Muscle of back (tissue), 3 donors: ENCODE measurements at regions not wholly inside any gene's neighbourhood (a gene's known extent, or its start where the extent isn't known, plus 50 kb on each side); places are given as distances from the start of the nearest gene placed in this dataset.

Experiments
- DNase-seq, 3 donors: peaks; one replicate each; pipeline versions ENCODE4 v3.0.0 to v3.0.0-alpha.2; 2013

DNA sequence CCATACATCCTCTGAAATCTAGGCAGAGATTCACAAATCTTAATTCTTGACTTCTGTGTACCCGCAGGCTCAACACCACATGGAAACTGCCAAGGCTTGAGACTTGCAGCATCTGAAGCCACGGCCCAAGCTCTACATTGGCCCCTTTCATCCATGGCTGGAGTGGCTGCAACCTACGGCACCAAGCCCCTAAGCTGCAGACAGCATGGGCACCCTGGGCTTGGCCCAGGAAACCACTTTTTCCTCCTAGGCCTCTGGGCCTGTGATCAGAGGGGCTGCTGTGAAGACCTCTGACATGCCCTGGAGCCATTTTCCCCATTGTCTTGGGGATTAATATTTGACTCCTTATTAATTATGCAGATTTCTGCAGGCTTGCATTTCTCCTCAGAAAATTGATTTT, 457.9 kb downstream of the GRIA2 start:
- DNase-seq, result no peak

GRCh38 chr4:157674699-157675098, 454.2 kb downstream of the GRIA2 start:
- DNase-seq, result peak; percentile 11 to 50 (median 21)

DNA sequence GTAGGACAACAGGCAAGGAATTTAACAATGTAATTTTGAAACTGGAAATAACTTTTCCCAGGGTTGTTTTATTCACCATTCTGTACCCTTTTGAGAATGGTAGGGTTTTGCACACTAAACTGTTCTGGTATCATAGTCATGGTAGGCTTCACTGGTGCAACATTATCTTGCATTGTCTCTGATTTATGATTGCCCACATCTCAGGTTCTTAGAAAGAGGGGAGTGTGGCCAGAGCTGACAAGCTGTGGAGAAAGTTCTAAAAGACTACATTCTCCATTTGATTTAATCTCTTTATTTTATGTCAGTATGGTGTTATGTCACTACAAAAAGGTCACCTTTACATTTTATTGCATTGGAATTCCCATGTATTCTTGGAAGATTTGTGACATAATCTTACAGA, 447.3 kb downstream of the GRIA2 start:
- DNase-seq, result no peak

DNA sequence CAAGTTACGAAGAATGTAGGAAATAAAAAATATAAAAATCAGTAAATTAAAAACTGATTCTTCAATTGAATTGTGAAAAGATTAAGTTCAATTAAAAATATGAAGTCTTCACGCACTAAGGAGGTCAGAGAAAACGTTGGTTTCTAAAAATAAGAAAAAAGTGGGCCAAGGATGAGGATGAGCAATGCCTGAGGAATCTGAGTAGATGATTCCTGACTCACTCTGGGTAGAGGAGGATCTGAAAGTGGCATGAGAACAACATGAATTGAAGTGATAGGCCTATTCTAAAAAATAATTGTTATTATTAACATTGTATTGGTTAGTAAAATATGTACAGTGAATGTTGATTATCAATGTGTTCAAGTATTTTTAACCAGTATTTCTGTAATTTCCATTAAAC, 444.2 kb downstream of the GRIA2 start:
- peak in 1 of 3 donors; percentile 5 for DNase-seq

- DNase-seq, result peak in 1 of 3 donors; percentile 2
These were observed 434.7 kb downstream of the GRIA2 start for GRCh38 chr4:157655096-157655809.

GRCh38 chr4:157643257-157643656, 422.7 kb downstream of the GRIA2 start:
- no peak for DNase-seq

- DNase-seq, result no peak
These were observed 413.5 kb downstream of the GRIA2 start for GRCh38 chr4:157634057-157634456.

DNA sequence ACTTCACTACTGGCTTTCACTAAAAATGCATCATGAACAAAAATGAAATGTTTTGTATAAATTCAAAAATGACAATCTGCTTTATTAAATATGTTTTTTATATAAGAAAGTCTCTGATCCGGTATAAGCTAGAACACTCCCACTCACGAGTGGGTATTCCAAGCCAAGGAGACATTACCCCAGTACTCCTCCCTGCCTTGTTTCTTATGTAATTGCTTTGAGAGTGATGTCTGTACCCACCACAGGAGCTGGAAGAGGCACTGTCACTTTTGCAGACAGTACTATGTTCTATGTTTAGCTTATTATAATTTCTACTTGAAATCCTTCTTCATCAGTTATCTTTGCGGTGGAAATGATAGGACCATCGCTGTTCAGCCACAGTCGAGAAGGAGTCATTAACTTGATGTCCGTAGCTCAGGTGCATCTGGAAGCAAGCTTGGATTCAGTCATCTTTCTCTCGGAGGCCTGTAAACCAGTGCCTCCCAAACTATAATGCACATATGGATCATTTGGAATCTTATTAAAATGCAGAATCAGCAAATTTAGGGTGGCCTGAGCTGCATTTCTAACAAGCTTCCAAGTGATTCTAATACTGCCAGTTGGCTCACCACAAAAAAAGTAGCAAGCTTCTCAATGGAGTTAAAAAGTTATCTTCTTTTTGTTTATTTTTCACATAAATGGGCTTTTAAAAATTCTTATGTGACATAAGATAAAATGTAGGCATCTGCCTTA, 396.4 kb downstream of the GRIA2 start:
- DNase-seq, result no peak

GRCh38 chr4:157607996-157608395, 387.5 kb downstream of the GRIA2 start:
- no peak for DNase-seq

DNA sequence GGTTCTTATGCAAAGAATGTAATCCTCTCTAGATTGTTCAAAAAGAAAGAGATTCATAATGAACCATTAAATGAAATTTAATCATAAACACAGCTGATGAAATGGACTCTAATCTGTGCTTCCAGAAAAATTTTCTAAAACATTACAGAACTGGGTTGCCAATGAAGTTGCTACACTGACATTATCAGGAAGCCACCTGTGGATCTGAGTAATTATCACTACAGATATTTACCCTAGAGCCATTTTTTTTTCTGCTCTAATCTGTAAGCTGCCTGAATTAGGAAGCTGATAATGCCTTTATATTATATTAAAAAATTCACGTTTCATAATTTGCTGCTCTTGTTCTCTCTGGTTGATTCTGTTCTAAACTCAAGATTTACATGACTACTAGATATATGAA, 380.1 kb downstream of the GRIA2 start:
- no peak for DNase-seq

DNA sequence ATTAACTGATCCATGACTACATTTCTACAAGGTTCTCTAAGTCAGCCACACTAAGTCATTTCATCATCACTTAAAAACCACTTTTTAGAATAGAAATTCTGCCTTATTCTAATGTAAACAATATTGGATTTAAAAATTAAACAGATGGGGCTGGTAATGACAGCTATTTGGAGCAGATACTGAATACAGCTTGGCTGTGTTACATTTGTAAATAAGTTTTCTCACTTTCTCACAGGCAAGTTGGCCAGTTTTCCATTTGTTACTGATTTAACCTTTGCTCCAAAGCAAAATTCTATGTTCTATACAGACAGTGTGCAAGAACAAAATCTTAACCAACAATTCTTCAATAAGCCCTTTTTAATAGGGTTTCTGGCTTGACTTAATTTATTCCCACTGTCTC, 370.7 kb downstream of the GRIA2 start:
- peak in 1 of 3 donors; percentile 22 for DNase-seq

DNA sequence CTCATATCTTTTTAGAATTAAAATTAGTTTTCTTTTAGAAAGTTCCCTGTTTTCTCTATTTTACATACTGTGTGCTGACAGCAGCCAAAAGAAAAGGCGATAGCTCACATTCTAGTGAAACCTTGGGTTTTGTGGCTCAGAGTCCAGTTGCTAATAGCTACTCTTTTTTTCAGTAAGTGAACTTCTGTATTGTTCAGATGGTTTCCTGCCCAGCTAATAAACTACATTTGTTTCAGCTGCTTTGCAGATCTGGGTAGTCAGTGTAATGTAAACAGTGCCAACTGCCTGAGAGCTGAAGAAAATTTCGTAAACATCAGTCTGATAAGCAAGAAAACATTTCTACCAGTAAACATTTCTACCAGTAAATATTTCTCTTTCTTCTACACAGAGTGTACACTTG, 370.2 kb downstream of the GRIA2 start:
- DNase-seq, result no peak

DNA sequence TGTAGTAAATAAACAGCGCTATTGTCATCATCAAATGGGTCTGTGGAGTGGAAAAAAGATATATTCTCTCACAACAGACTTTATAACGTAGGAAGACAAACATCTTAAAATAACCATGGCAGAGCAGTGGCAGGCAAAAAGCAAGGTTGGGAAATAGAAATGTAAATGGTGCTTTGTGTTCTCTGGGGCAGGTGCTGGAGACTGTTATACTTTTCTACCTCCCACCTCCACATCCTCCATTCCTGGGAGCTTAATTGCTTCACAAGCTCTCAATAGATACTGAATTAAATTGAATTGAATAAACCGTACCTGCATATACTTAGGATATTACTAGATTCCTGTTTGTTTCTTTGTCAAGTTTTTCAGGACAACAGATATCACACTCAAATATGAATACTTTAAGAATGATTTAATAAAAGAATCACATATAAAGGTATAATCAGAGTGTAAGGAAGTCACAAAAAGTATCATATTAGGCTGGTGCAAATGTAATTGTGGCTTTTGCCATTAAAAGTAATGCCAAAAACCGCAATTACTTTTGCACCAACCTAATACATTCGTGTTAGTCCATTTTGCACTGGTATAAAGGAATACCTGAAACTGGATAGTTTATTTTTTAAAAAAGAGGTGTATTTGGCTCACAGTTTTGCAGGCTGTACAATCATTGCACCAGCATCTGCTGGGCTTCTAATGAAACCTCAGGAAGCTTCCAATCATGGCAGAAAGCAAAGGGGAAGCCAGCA, 367.3 kb downstream of the GRIA2 start:
- no peak for DNase-seq

DNA sequence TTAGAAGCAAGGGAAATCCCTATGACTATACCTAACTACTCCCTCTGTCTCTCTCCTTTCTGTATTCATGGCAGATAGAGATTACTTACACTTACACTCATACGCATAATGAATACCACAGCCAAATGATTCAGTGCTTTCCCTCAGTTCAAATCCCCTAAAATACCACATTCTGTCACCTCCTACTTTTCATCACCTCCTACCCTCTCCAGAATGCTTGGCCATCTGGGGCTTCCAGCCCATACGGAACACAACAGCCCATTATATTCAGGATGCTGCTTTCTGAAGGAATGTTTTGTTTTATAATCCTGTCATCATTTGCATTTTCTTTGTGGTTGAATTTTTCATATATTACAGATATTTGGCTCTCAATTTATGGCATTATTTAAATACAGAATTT, 361.6 kb downstream of the GRIA2 start:
- no peak for DNase-seq

DNA sequence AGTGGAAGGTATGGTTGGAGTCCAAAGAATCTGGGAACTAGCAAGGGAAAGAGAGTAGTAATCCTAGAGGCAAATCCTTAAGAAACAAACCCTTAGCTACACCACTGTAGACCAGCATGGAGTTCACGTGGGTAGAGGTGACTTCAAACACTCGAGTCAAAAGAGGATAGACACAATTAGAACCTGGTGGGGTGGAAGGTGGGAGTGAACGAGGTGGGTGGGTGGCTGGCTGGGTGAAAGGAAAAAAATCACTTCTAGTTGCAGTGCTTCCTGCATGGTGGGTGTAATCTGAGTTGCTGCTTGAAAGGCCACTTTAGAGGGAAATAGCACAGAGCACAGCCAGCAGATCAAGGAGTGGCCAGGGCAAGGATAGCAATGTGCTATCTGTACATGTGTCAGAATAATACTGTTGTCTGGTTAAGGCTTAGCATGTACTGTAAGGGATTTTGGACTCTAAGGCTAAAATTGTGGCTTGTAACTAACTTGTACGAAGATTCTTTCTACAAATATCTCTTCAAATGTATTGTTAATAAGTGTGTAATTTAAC, 356.2 kb downstream of the GRIA2 start:
- DNase-seq, result no peak

GRCh38 chr4:157575339-157575738, 354.8 kb downstream of the GRIA2 start:
- no peak for DNase-seq

- no peak for DNase-seq
These were observed 354.1 kb downstream of the GRIA2 start for GRCh38 chr4:157574606-157575005.

- DNase-seq, result no peak
These were observed 352.4 kb downstream of the GRIA2 start for GRCh38 chr4:157572951-157573350.

GRCh38 chr4:157572284-157572683, 351.8 kb downstream of the GRIA2 start:
- no peak for DNase-seq

DNA sequence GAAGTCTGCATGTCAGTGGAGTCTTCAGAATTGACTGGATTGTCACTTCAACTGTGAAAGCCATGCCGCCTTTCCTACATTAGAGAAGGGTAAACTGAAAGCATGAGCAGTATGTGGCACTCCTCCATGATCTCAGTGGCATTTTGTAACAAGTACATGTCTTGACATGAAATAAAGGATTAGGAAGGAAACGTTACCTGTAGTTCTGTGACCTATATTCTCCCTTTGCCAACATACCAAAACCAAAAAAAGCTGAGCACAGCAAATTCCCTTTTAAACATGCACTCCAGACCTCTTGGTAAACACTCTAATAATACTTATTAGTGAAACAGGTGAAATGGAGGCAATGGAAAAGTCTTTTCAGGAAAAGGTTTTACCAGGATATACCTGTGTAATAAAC, 344.2 kb downstream of the GRIA2 start:
- DNase-seq, result no peak

GRCh38 chr4:157564218-157564617, 343.7 kb downstream of the GRIA2 start:
- DNase-seq, result no peak

GRCh38 chr4:157558016-157558415, 337.5 kb downstream of the GRIA2 start:
- DNase-seq, result no peak

GRCh38 chr4:157550028-157550427, 329.5 kb downstream of the GRIA2 start:
- DNase-seq, result no peak
